DMS53 treated with DMSO at 0.1 percent for 48 hours (cell line): ENCODE measurements at regions not wholly inside any gene's neighbourhood (a gene's known extent, or its start where the extent isn't known, plus 50 kb on each side); places are given as distances from the start of the nearest gene placed in this dataset.
A peak's percentile ranks its signal among the peaks of the same experiment; 100 is the strongest.
"Not testable (repeated sequence)": the region's sequence is repeated elsewhere in the genome, so short reads cannot be mapped to it uniquely, and the experiment has no call there.

ENCODE experiments used
- DNase-seq: peaks from one replicate; lab custom pipeline; 2025; ENCODE audit not compliant: unreplicated experiment; lab: John Stamatoyannopoulos, UW

- DNase-seq = no peak
These were observed 109.1 kb downstream of the UTRN start for GRCh38 chr6:144394210-144394609.

GRCh38 chr6:144395014-144395413 lies 109.9 kb downstream of the UTRN start:
- DNase-seq = no peak

GRCh38 chr6:144395826-144396225 lies 110.7 kb downstream of the UTRN start:
- DNase-seq = no peak

- DNase-seq = no peak
These were observed 112.0 kb downstream of the UTRN start for GRCh38 chr6:144397141-144397540.

GRCh38 chr6:144400321-144400720 lies 115.2 kb downstream of the UTRN start:
- no peak for DNase-seq

- DNase-seq = no peak
These were observed 116.9 kb downstream of the UTRN start for GRCh38 chr6:144401736-144402733.

GRCh38 chr6:144402750-144403149 lies 117.6 kb downstream of the UTRN start:
- no peak for DNase-seq

- no peak for DNase-seq
These were observed 120.0 kb downstream of the UTRN start for GRCh38 chr6:144405163-144405562.

- no peak for DNase-seq
These were observed 121.7 kb downstream of the UTRN start for GRCh38 chr6:144406796-144407195.

- no peak for DNase-seq
These were observed 123.0 kb downstream of the UTRN start for GRCh38 chr6:144408161-144408560.

- DNase-seq = no peak
These were observed 124.9 kb downstream of the UTRN start for GRCh38 chr6:144410059-144410458.

GRCh38 chr6:144410574-144410973 lies 125.4 kb downstream of the UTRN start:
- not testable (repeated sequence) for DNase-seq

GRCh38 chr6:144411531-144412165 lies 126.5 kb downstream of the UTRN start:
- peak; percentile 34 for DNase-seq

- DNase-seq = no peak
These were observed 128.3 kb downstream of the UTRN start for GRCh38 chr6:144413418-144413817.

- DNase-seq = peak; percentile 88
These were observed 129.9 kb downstream of the UTRN start for GRCh38 chr6:144415014-144415413.

- no peak for DNase-seq
These were observed 130.7 kb downstream of the UTRN start for GRCh38 chr6:144415835-144416237.

GRCh38 chr6:144416244-144416643 lies 131.1 kb downstream of the UTRN start:
- DNase-seq = no peak

GRCh38 chr6:144416773-144417172 lies 131.6 kb downstream of the UTRN start:
- no peak for DNase-seq

GRCh38 chr6:144417681-144418080 lies 132.5 kb downstream of the UTRN start:
- DNase-seq = peak; percentile 3

GRCh38 chr6:144418959-144419545 lies 133.9 kb downstream of the UTRN start:
- DNase-seq = no peak

GRCh38 chr6:144423167-144423566 lies 138.0 kb downstream of the UTRN start:
- no peak for DNase-seq

- no peak for DNase-seq
These were observed 144.6 kb downstream of the UTRN start for GRCh38 chr6:144429753-144430152.
